WERI-Rb-1 (cell line): ENCODE measurements at regions not wholly inside any gene's neighbourhood (a gene's known extent, or its start where the extent isn't known, plus 50 kb on each side); places are given as distances from the start of the nearest gene placed in this dataset.

Experiments
- DNase-seq: peaks from one replicate; pipeline ENCODE4 v3.0.0-alpha.2; 2020
- H3K27ac ChIP-seq: fragments of 250-450 bp; sonication (Bioruptor Pico); 2 replicates; pipeline ENCODE4 v1.5.1; 2020; ENCODE audit warnings: mild to moderate bottlenecking, moderate library complexity
- H3K27me3 ChIP-seq: fragments of 250-450 bp; sonication (Bioruptor Pico); 2 replicates; pipeline ENCODE4 v1.5.1; 2021; ENCODE audit warnings: mild to moderate bottlenecking, low read depth, moderate library complexity; ENCODE audit not compliant: insufficient read depth, severe bottlenecking
- H3K36me3 ChIP-seq: fragments of 250-450 bp; sonication (Bioruptor Pico); 2 replicates; pipeline ENCODE4 v1.5.1; 2020; ENCODE audit warnings: mild to moderate bottlenecking, moderate library complexity
- H3K4me3 ChIP-seq: 2 replicates; pipeline ENCODE4 v1.5.1; 2011; ENCODE audit warnings: low read depth, mild to moderate bottlenecking, control low read depth, low read length
- H3K9me3 ChIP-seq: fragments of 250-450 bp; sonication (Bioruptor Pico); 2 replicates; pipeline ENCODE4 v1.5.1; 2021; ENCODE audit warnings: mild to moderate bottlenecking, moderate library complexity; ENCODE audit not compliant: severe bottlenecking
- TF ChIP-seq, protein P1 (sequence below): IDR thresholded peaks from 2 replicates; pipeline ENCODE4 v1.5.1; 2011; ENCODE audit warnings: low read depth, mild to moderate bottlenecking, control low read depth, inconsistent platforms, low read length

DNA sequence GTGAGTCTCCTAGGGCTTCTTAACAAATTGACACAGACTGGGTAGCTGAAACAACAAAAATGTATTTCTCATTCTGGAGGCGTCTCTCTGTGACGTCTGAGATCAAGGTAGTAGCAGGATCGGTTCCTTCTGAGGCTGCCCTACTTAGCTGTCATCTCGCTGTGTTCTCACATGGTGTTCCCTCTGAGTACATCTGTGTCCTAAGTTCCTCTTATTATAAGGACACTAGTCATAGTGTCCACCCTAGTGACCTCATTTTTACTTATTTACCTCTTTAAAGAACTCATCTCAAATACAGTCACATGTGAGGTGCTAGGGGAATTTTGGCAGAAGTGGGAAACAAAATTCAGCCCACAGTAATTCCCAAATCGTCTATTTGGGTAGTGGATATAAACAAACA lies 529.1 kb downstream of the NPIPA7 start:
- Histone ChIP-seq H3K4me3 (no peak overlapping the region), H3K9me3 (peaks cover 4% of the 10 kb centered on the region), H3K27me3 (no peaks in the 10 kb centered on the region), H3K27ac (no peak overlapping the region), H3K36me3 (no peaks in the 10 kb centered on the region)
- DNase-seq: no peak
- TF ChIP-seq, protein P1, sequence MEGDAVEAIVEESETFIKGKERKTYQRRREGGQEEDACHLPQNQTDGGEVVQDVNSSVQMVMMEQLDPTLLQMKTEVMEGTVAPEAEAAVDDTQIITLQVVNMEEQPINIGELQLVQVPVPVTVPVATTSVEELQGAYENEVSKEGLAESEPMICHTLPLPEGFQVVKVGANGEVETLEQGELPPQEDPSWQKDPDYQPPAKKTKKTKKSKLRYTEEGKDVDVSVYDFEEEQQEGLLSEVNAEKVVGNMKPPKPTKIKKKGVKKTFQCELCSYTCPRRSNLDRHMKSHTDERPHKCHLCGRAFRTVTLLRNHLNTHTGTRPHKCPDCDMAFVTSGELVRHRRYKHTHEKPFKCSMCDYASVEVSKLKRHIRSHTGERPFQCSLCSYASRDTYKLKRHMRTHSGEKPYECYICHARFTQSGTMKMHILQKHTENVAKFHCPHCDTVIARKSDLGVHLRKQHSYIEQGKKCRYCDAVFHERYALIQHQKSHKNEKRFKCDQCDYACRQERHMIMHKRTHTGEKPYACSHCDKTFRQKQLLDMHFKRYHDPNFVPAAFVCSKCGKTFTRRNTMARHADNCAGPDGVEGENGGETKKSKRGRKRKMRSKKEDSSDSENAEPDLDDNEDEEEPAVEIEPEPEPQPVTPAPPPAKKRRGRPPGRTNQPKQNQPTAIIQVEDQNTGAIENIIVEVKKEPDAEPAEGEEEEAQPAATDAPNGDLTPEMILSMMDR: no peak

DNA sequence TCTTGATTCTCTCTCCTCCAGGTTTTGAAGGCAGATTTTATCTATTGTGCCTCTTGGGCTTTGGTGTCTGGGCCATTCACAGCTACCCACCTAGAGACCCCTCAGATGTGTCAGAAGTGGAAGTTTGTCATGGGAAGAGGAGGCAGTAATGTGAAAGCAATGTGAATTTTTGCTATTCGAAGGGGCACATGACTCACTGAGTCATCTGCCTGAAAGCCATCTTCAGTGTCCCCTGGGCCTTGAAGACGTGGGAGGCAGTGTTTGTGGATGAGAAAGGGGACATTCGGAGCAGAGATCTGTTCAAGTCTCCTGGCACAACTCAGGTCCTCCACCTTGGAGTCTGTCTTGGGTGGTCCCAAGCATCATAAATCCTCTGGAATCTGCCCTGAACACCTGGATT lies 530.2 kb downstream of the NPIPA7 start:
- Histone ChIP-seq H3K4me3 (no peak overlapping the region), H3K9me3 (peaks cover 4% of the 10 kb centered on the region), H3K27me3 (no peaks in the 10 kb centered on the region), H3K27ac (no peak overlapping the region), H3K36me3 (no peaks in the 10 kb centered on the region)
- DNase-seq: no peak
- TF ChIP-seq, protein P1: no peak

DNA sequence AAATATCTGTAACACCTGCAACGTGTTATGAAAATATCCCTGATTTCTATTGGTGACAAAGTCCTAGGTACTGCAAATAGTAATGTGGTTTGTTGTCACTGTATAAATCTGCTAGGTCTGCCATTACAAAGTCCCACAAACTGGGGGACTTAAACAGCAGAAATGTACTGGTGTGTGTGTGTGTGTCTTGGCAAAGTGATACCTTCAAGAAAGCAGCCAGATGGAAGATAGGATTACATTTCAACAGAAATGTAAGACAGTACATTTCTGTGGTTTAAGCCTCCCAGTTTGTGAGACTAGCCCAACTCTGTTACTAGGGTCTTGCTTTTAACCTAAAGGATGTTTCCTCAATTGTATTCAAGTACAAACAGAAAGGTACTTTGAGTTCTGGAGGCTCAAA lies 531.7 kb downstream of the NPIPA7 start:
- no peak for DNase-seq
- Histone ChIP-seq H3K4me3 (no peak overlapping the region), H3K27ac (no peak overlapping the region), H3K27me3 (no peaks in the 10 kb centered on the region), H3K9me3 (peaks cover 6% of the 10 kb centered on the region), H3K36me3 (no peaks in the 10 kb centered on the region)
- TF ChIP-seq, protein P1: no peak

DNA sequence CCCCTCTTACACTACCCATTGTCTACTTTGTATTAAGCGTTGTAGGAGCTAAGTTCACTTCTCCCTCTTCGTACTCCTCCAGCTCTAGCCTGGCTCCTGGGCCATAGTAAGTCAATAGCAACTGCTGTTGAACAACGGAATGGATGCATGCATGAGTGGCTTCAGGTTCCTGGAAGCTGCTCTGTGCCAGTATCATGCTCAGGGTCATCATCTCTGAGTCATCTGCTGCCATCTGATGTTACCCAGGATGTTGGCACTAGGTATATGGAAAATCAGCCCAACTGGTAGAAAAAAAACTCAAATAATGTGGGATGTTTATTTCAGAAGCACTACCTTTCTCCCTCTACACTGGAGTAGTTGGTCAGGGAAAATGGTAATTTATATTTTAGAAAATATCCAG lies 536.8 kb downstream of the NPIPA7 start:
- H3K4me3 ChIP-seq: no peak overlapping the region
- TF ChIP-seq, protein P1: no peak
- H3K27me3 ChIP-seq: no peaks in the 10 kb centered on the region
- no peak overlapping the region for H3K27ac ChIP-seq
- no peaks in the 10 kb centered on the region for H3K36me3 ChIP-seq
- DNase-seq: no peak
- H3K9me3 ChIP-seq: peaks cover 23% of the 10 kb centered on the region

DNA sequence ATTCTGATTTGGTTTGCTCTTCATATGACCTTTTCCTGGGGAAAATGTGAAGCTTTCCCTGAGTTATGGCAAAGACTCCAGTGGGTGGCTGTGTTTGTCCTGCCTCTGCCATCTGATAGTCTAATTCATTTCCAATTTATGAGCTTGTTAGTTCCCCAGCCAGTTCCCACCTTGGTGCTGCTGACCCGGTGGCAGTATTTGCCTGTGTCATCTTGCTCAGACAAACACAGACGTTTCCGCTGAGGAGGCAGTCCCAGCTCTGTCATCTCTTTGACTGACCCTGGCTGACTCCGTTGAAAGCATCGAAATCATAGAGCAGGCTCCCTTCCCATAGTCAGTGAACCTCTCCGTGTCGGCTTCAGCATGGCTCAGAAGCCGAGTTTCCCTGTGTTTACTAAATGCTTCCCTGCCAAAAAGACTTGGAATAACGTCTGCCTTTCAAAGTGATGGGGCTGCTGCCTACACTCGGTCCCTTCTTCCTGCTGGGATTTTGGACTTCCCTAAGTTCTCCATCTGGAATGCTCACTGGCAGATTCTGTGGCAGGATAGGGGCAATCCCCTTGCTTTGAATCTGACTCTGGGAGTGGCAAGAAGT lies 538.3 kb downstream of the NPIPA7 start:
- TF ChIP-seq, protein P1: no peak
- Histone ChIP-seq H3K36me3 (no peaks in the 10 kb centered on the region), H3K27ac (no peak overlapping the region), H3K27me3 (no peaks in the 10 kb centered on the region), H3K4me3 (no peak overlapping the region), H3K9me3 (peaks cover 19% of the 10 kb centered on the region)
- no peak for DNase-seq

DNA sequence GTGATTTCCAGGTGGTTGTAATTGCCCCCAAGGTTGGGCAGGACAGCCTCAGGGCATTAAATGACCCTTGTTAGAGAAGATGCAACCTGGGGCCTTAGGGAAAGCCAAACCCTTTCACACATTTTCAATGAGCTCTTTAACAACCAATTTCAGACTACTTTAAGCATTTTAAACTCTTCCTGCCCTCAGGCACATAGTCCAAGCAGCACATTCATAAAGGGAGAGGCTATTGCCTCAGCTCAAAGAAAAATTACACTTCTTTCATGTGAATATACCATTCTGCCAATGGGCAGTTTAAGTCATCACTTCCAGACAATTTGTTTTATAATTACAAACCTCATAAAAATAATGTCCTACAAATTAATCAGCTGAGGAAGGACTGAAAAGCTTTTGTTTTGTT lies 544.5 kb downstream of the NPIPA7 start:
- H3K27me3 ChIP-seq: no peaks in the 10 kb centered on the region
- no peaks in the 10 kb centered on the region for H3K36me3 ChIP-seq
- H3K27ac ChIP-seq: no peak overlapping the region
- no peak overlapping the region for H3K4me3 ChIP-seq
- TF ChIP-seq, protein P1: no peak
- peaks cover 2% of the 10 kb centered on the region for H3K9me3 ChIP-seq
- DNase-seq: no peak
